Adrenal gland (tissue), 5 donors: ENCODE measurements at regions not wholly inside any gene's neighbourhood (a gene's known extent, or its start where the extent isn't known, plus 50 kb on each side); places are given as distances from the start of the nearest gene placed in this dataset.

Experiments used
- POLR2A ChIP-seq, 2 donors: fragments of 450-650 bp; IDR thresholded peaks; one replicate each; pipeline ENCODE4 v1.6.1; 2017; ENCODE audit warnings: antibody characterized with exemption in 2 of 2, mild to moderate bottlenecking in 2 of 2, moderate library complexity in 1 of 2
- TF ChIP-seq, protein P1 (sequence below), 6 experiments: fragments of 450-650 bp in 4 of 6; fragments of 200-600 bp in 2 of 6; sonication (generic) in 1 of 6; IDR thresholded peaks; 1 replicate in 5 of 6; 2 replicates in 1 of 6; pipeline versions ENCODE4 v1.5.1 to v1.8.0; 2016 to 2021; ENCODE audit warnings: antibody characterized with exemption in 6 of 6, mild to moderate bottlenecking in 2 of 6, moderate library complexity in 1 of 6
- donor health status: DM: no; HTN: no; CAD: no.

DNA sequence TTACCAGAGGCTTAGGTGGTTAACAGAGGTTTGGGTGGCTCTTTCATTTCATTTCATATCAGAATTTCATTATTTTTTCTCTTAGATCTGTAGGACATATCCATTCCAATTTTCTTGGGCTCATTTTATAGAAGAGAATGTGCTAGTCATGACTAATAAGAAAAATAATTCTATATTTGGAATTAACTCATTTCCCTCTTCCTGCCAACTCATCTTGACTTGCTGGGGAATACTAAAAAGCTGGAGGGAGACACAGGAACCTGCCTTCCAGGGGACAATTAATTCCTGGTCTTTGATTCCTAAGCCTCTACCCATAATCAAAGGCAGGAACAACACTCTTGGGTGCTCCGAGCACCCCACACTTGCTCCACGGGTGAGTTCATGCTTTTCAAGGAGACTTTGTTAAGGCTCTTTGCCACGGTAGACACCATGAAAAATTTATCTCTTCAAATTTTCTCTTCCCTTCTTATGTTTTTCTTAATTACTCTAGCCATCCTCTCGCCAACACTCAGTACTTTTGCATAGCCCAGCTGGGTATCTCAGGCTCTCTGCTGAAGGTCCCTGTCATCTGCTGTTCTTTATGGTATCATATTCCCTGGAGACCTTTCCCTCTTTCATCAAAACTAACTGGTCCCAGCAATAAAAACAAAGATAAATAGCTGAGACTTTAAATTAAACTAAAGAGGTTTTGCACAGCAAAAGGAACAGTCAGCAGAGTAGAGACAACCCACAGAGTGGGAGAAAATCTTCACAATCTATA is 273.9 kb downstream of the NPR3 start:
- no peak for TF ChIP-seq POLR2A (IDR thresholded peaks at IDR 0.05)
- TF ChIP-seq, protein P1, sequence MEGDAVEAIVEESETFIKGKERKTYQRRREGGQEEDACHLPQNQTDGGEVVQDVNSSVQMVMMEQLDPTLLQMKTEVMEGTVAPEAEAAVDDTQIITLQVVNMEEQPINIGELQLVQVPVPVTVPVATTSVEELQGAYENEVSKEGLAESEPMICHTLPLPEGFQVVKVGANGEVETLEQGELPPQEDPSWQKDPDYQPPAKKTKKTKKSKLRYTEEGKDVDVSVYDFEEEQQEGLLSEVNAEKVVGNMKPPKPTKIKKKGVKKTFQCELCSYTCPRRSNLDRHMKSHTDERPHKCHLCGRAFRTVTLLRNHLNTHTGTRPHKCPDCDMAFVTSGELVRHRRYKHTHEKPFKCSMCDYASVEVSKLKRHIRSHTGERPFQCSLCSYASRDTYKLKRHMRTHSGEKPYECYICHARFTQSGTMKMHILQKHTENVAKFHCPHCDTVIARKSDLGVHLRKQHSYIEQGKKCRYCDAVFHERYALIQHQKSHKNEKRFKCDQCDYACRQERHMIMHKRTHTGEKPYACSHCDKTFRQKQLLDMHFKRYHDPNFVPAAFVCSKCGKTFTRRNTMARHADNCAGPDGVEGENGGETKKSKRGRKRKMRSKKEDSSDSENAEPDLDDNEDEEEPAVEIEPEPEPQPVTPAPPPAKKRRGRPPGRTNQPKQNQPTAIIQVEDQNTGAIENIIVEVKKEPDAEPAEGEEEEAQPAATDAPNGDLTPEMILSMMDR (IDR thresholded peaks at IDR 0.05): no peak
